ENCODE measurements at regions not wholly inside any gene's neighbourhood (a gene's known extent, or its start where the extent isn't known, plus 50 kb on each side); places are given as distances from the start of the nearest gene placed in this dataset.

GRCh38 chr3:109900783-109901182 lies 563.4 kb upstream of the DPPA4 start:
- no peak overlapping the region for H3K4me3 ChIP-seq (IDR thresholded peaks at IDR 0.05; ENCODE audit: insufficient read depth, low read depth, low read length)
- no peaks in the 10 kb centered on the region for H3K79me2 ChIP-seq (ENCODE audit: insufficient read depth, low read depth)
- no peaks in the 10 kb centered on the region for H3K4me1 ChIP-seq (ENCODE audit: low read depth, poor library complexity, severe bottlenecking)
- H3K27me3 ChIP-seq (ENCODE audit: insufficient read depth, low read depth): no peaks in the 10 kb centered on the region
- H3K4me2 ChIP-seq: no peak overlapping the region
- no peak overlapping the region for H3K27ac ChIP-seq
- no peak overlapping the region for H2AFZ ChIP-seq (ENCODE audit: low read depth)
- no peaks in the 10 kb centered on the region for H4K20me1 ChIP-seq (ENCODE audit: insufficient read depth)
- H3K9ac ChIP-seq: no peak overlapping the region
- H3K36me3 ChIP-seq (ENCODE audit: insufficient read depth): no peaks in the 10 kb centered on the region
- no peak for TF ChIP-seq CTCF (conservative IDR thresholded peaks at IDR 0.05; ENCODE audit: low read depth, low read length)

GRCh38 chr3:109902549-109902948 lies 565.2 kb upstream of the DPPA4 start:
- TF ChIP-seq CTCF (conservative IDR thresholded peaks at IDR 0.05; ENCODE audit: low read depth, low read length): no peak
- no peak overlapping the region for H3K4me3 ChIP-seq (IDR thresholded peaks at IDR 0.05; ENCODE audit: insufficient read depth, low read depth, low read length)
- no peak overlapping the region for H3K4me2 ChIP-seq
- H3K79me2 ChIP-seq (ENCODE audit: insufficient read depth, low read depth): no peaks in the 10 kb centered on the region
- H3K36me3 ChIP-seq (ENCODE audit: insufficient read depth): no peaks in the 10 kb centered on the region
- no peak overlapping the region for H3K9ac ChIP-seq
- H3K27ac ChIP-seq: no peak overlapping the region
- H3K27me3 ChIP-seq (ENCODE audit: insufficient read depth, low read depth): no peaks in the 10 kb centered on the region
- H3K4me1 ChIP-seq (ENCODE audit: low read depth, poor library complexity, severe bottlenecking): no peaks in the 10 kb centered on the region
- no peaks in the 10 kb centered on the region for H4K20me1 ChIP-seq (ENCODE audit: insufficient read depth)
- no peak overlapping the region for H2AFZ ChIP-seq (ENCODE audit: low read depth)

- Histone ChIP-seq H3K4me1 (ENCODE audit: low read depth, poor library complexity, severe bottlenecking) (no peaks in the 10 kb centered on the region), H3K79me2 (ENCODE audit: insufficient read depth, low read depth) (no peaks in the 10 kb centered on the region), H3K27ac (no peak overlapping the region), H3K36me3 (ENCODE audit: insufficient read depth) (no peaks in the 10 kb centered on the region), H2AFZ (ENCODE audit: low read depth) (no peak overlapping the region), H4K20me1 (ENCODE audit: insufficient read depth) (no peaks in the 10 kb centered on the region), H3K27me3 (ENCODE audit: insufficient read depth, low read depth) (no peaks in the 10 kb centered on the region), H3K9ac (no peak overlapping the region), H3K4me3 (IDR thresholded peaks at IDR 0.05; ENCODE audit: insufficient read depth, low read depth, low read length) (no peak overlapping the region), H3K4me2 (no peak overlapping the region)
- TF ChIP-seq CTCF (conservative IDR thresholded peaks at IDR 0.05; ENCODE audit: low read depth, low read length): no peak
Measured at GRCh38 chr3:109903100-109903499, 565.8 kb upstream of the DPPA4 start.

- Histone ChIP-seq H3K4me1 (ENCODE audit: low read depth, poor library complexity, severe bottlenecking) (no peaks in the 10 kb centered on the region), H3K27ac (no peak overlapping the region), H4K20me1 (ENCODE audit: insufficient read depth) (no peaks in the 10 kb centered on the region), H3K27me3 (ENCODE audit: insufficient read depth, low read depth) (no peaks in the 10 kb centered on the region), H3K9ac (no peak overlapping the region), H3K79me2 (ENCODE audit: insufficient read depth, low read depth) (no peaks in the 10 kb centered on the region), H2AFZ (ENCODE audit: low read depth) (no peak overlapping the region), H3K36me3 (ENCODE audit: insufficient read depth) (no peaks in the 10 kb centered on the region), H3K4me2 (no peak overlapping the region), H3K4me3 (IDR thresholded peaks at IDR 0.05; ENCODE audit: insufficient read depth, low read depth, low read length) (no peak overlapping the region)
- no peak for TF ChIP-seq CTCF (conservative IDR thresholded peaks at IDR 0.05; ENCODE audit: low read depth, low read length)
Measured at GRCh38 chr3:109910772-109911171, 573.4 kb upstream of the DPPA4 start.
